PFSK-1 (cell line): ENCODE measurements at regions not wholly inside any gene's neighbourhood (a gene's known extent, or its start where the extent isn't known, plus 50 kb on each side); places are given as distances from the start of the nearest gene placed in this dataset.

Source experiments
- FOXP2 ChIP-seq: optimal IDR thresholded peaks from 2 replicates; pipeline ENCODE3; 2011; ENCODE audit warnings: borderline replicate concordance, control low read depth, inconsistent platforms; ENCODE audit not compliant: insufficient read depth; ENCODE audit errors: extremely low read length, extremely low read depth
- POLR2AphosphoS5 ChIP-seq: IDR thresholded peaks from 2 replicates; pipeline ENCODE4 v1.6.1; 2012; ENCODE audit warnings: low read depth, mild to moderate bottlenecking, control low read depth, low read length, moderate library complexity
- REST ChIP-seq, 2 experiments: IDR thresholded peaks; 2 replicates each; pipeline versions ENCODE4 v1.6.1 to v1.8.0; 2011 to 2012; ENCODE audit warnings: low read depth in 2 of 2, low read length in 2 of 2, control low read depth in 1 of 2, inconsistent platforms in 1 of 2, mild to moderate bottlenecking in 1 of 2, moderate library complexity in 1 of 2; ENCODE audit not compliant: insufficient read depth in 1 of 2
- SIN3A ChIP-seq: IDR thresholded peaks from 2 replicates; pipeline ENCODE4 v1.6.1; 2012; ENCODE audit warnings: mild to moderate bottlenecking, low read length, moderate library complexity, borderline replicate concordance; ENCODE audit not compliant: insufficient read depth
- TAF1 ChIP-seq: IDR thresholded peaks from 2 replicates; pipeline ENCODE4 v1.6.1; 2012; ENCODE audit warnings: low read length, control low read depth, borderline replicate concordance; ENCODE audit not compliant: insufficient read depth

GRCh38 chr4:101651778-101652177 is 138.8 kb upstream of the BANK1 start:
- TF ChIP-seq POLR2AphosphoS5 (no peak), REST (IDR thresholded peaks at IDR 0.05; ENCODE audit: insufficient read depth in 1 of 2, low read depth in 2 of 2, low read length in 2 of 2) (no peak), TAF1 (no peak), SIN3A (no peak), FOXP2 (no peak)

- TF ChIP-seq POLR2AphosphoS5 (no peak), FOXP2 (no peak), REST (IDR thresholded peaks at IDR 0.05; ENCODE audit: insufficient read depth in 1 of 2, low read depth in 2 of 2, low read length in 2 of 2) (no peak), TAF1 (no peak), SIN3A (no peak)
Measured at GRCh38 chr4:101649790-101650515, 140.6 kb upstream of the BANK1 start.

- TF ChIP-seq POLR2AphosphoS5 (no peak), REST (IDR thresholded peaks at IDR 0.05; ENCODE audit: insufficient read depth in 1 of 2, low read depth in 2 of 2, low read length in 2 of 2) (no peak), TAF1 (no peak), FOXP2 (no peak), SIN3A (no peak)
Measured at GRCh38 chr4:101647710-101648034, 142.9 kb upstream of the BANK1 start.

GRCh38 chr4:101644516-101644915 is 146.0 kb upstream of the BANK1 start:
- TF ChIP-seq REST (IDR thresholded peaks at IDR 0.05; ENCODE audit: insufficient read depth in 1 of 2, low read depth in 2 of 2, low read length in 2 of 2) = no peak
- TF ChIP-seq SIN3A = no peak
- TF ChIP-seq TAF1 = no peak
- TF ChIP-seq POLR2AphosphoS5 = no peak
- no peak for TF ChIP-seq FOXP2
